ENCODE measurements at regions not wholly inside any gene's neighbourhood (a gene's known extent, or its start where the extent isn't known, plus 50 kb on each side); places are given as distances from the start of the nearest gene placed in this dataset.

GRCh38 chr1:220363196-220363837, 91.1 kb upstream of the RAB3GAP2 start:
- peak; percentile 24 for DNase-seq (ENCODE audit: low read depth, low spot score)

- DNase-seq (ENCODE audit: low read depth, low spot score): no peak
Observed at GRCh38 chr1:220356981-220357850, 85.0 kb upstream of the RAB3GAP2 start.

GRCh38 chr1:220353229-220354012, 81.2 kb upstream of the RAB3GAP2 start:
- DNase-seq (ENCODE audit: low read depth, low spot score): no peak

GRCh38 chr1:220348211-220348610, 76.0 kb upstream of the RAB3GAP2 start:
- no peak for DNase-seq (ENCODE audit: low read depth, low spot score)

DNA sequence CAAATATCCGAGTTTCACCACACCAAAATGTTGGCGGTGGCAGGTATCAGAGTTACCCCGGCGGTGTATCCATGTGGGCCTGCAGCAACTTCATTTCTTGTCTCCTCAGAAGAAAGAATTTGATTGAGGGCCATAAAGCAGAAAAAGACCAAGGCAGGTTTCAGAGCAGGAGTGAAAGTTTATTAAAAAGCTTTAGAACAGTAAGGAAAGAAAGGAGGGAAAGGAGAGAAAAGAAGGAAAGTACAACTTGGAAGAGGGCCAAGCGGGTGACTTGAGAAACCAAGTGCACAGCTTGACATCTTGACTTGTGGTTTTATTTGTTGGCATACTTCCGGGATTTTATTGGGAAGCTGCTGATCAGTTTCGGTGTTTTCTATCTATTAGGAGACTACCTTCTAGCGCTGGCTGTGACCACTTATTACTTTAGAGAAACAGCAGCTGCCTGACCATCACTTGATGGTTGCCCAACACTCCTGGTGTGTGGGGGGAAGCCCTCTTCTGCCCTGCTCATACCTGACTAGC, 75.5 kb upstream of the RAB3GAP2 start:
- DNase-seq (ENCODE audit: low read depth, low spot score): no peak

- no peak for DNase-seq (ENCODE audit: low read depth, low spot score)
Observed at GRCh38 chr1:220344745-220345144, 72.5 kb upstream of the RAB3GAP2 start.

DNA sequence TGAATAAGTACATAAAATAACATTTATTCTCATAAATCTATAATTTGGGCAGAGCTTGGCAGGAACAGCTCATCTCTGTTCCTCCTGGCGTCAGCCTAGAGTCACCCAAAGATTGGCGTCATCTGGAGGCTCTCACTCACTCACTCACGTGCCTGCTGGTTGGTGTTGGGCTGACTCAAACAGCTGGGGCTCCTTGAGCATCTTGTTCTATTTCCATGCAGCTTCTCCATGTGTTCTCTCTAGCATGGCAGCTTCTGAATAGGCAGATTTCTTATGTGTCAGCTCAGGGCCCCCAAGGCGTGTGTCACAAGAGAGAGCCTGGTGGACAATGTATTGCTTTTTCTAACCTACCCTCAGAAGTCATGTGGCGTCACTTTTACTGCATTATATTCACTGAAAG, 70.6 kb upstream of the RAB3GAP2 start:
- no peak for DNase-seq (ENCODE audit: low read depth, low spot score)

DNA sequence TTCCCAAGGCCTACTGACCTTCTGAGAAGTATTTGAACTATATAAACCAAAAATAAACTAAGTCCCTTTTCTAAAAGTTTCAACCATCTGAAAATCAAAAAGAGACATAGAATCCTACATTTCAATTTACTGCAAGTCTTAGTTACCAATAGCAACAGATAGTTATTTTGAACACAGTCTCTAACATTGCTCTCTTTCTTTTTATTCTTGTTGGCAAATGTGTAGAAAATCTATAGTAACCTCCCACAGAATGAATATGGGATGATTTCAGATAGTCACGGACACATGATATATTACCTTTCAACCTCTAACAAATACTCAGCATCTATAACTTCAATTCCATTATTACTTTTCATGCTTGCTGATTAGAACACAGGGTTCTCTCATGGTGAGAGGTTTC, 68.9 kb upstream of the RAB3GAP2 start:
- no peak for DNase-seq (ENCODE audit: low read depth, low spot score)

- DNase-seq (ENCODE audit: low read depth, low spot score): no peak
Observed at GRCh38 chr1:220339581-220339980, 67.3 kb upstream of the RAB3GAP2 start.

GRCh38 chr1:220338759-220339158, 66.5 kb upstream of the RAB3GAP2 start:
- no peak for DNase-seq (ENCODE audit: low read depth, low spot score)

- peak; percentile 10 for DNase-seq (ENCODE audit: low read depth, low spot score)
Observed at GRCh38 chr1:220336391-220337031, 64.3 kb upstream of the RAB3GAP2 start.

GRCh38 chr1:220335668-220336067, 63.4 kb upstream of the RAB3GAP2 start:
- DNase-seq (ENCODE audit: low read depth, low spot score): peak; percentile 82

DNA sequence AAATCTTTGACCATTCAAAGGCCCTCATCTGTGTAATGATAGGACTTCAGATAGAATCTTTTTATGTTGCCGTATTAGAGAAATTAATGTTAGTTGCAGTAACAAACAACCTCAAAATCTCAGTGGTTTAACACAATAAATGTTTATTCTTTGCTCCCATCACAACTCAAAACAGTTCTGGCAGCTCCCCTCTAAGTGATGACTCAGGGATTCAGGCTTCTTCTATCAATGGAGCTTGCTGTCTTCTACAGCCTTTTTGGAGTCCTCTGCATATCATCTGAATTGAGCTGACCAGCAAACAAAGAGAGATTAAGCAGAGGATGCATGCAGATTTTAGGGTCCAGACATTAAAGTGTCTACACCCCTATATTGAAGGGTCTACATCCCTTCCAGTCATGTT, 59.1 kb upstream of the RAB3GAP2 start:
- DNase-seq (ENCODE audit: low read depth, low spot score): no peak

DNA sequence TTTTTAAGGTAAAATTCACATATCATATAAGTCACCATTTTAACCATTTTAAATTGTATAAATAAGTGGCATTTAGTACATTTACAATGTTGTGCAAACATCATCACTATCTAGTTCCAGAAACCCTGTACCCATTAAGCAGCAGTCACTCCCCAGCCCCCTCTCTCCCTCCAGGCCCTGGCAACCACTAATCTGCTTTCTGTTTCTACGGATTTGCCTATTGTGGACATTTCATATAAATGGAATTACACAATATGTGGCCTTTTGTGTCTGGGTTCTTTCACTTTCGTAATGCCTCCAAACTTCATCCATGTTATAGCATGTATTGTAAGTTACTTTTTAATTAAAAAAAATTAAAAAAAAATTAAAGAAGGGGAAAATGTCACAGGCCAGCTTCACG, 58.0 kb upstream of the RAB3GAP2 start:
- peak; percentile 29 for DNase-seq (ENCODE audit: low read depth, low spot score)

DNA sequence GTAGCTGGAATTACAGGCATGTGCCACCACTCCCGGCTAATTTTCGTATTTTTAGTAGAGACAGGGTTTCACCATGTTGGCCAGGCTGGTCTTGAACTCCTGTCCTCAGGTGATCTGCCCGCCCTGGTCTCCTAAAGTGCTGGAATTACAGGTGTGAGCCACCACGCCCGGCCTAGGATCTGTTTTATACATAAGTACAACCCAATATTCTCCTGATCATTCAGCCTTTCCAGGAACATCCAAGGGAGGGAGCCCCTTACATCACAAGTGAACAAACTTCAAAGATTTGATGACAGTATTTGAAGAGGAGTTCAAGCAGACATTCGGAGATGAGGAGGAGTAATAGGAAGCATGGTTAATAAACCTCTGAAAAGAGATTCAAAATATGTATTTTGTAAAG, 54.9 kb upstream of the RAB3GAP2 start:
- DNase-seq (ENCODE audit: low read depth, low spot score): no peak

- peak; percentile 18 for DNase-seq (ENCODE audit: low read depth, low spot score)
Observed at GRCh38 chr1:220326578-220326977, 54.3 kb upstream of the RAB3GAP2 start.

DNA sequence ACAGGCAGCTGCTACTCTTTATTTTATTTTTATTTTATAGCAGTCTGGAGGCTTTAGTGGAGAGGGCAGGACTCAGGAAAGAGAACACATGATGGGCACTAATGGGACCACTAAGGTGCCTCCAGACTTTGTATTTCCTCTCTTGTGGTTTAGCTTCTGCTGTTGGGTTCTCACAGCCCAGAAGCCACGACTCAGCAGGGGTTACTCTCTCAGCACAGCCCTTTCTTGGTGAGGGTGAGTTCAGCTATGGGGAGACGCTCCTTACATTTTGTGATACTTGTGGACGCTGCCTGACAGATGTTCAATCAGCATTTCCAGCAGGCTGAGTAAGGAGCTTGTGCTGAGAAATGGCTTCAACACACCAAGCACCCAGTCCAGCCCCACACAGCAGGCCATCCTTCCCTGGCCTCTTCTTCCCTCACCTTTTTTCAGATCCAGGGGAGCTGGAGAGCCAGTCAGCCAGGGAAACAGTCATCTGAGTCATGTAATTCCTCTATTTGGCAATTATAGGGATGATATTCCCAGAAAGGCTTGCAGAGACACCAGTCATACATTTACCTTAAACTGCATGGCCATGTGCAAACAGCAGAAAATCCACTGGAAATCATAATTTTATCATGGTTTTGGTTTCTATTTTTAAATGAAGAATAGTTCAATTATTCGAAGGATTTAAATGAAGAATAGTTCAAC, 53.2 kb upstream of the RAB3GAP2 start:
- DNase-seq (ENCODE audit: low read depth, low spot score): no peak

DNA sequence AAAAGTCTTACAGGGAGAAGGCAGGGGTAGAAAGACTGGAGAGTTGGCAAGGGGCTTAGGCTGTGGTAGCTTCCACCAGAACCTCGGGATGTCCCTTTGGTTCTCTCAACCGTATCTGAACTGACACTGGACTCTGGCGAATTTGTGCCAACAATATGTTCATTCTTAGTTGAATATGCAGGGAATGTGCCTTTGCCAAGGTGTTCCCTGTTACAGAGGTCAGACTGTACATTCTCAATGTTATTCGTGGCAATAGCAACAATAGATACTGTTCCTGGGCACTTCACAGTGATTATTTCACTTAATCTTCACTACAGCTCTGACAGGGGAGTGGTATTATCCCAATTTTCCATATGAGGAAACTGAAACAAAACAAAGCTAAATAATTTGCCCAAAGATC, 51.5 kb upstream of the RAB3GAP2 start:
- DNase-seq (ENCODE audit: low read depth, low spot score): no peak

GRCh38 chr1:220322570-220322969, 50.3 kb upstream of the RAB3GAP2 start:
- no peak for DNase-seq (ENCODE audit: low read depth, low spot score)
